ENCODE measurements at regions not wholly inside any gene's neighbourhood (a gene's known extent, or its start where the extent isn't known, plus 50 kb on each side); places are given as distances from the start of the nearest gene placed in this dataset.

- H3K4me3 ChIP-seq (ENCODE audit: low read depth, low read length): no peak overlapping the region
- TF ChIP-seq CTCF (conservative IDR thresholded peaks at IDR 0.05; ENCODE audit: low read depth, low read length): no peak
- DNase-seq (ENCODE audit: low read depth): no peak
Observed at GRCh38 chr10:78995987-78996791, 72.6 kb upstream of the ZMIZ1 start.

DNA sequence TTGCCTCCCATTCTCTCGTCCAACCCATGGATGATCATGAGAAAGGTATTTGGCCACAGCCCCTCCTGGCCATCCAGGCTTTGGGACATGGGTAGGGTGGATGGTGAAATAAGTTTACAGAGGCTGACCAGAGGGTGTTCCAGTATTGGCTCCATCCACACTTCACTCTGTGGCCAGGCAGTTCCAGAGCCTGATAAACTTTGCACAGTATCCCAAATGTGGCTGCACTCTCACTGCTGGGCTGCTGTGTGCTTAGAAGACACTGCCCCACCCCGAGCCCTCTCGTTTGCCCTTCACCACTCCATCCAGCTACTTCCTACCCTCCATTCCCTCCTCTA, 72.0 kb upstream of the ZMIZ1 start:
- no peak overlapping the region for H3K4me3 ChIP-seq (ENCODE audit: low read depth, low read length)
- no peak for DNase-seq (ENCODE audit: low read depth)
- TF ChIP-seq CTCF (conservative IDR thresholded peaks at IDR 0.05; ENCODE audit: low read depth, low read length): no peak

GRCh38 chr10:78997635-78998618, 70.8 kb upstream of the ZMIZ1 start:
- no peak for DNase-seq (ENCODE audit: low read depth)
- no peak for TF ChIP-seq CTCF (conservative IDR thresholded peaks at IDR 0.05; ENCODE audit: low read depth, low read length)
- H3K4me3 ChIP-seq (ENCODE audit: low read depth, low read length): no peak overlapping the region

DNA sequence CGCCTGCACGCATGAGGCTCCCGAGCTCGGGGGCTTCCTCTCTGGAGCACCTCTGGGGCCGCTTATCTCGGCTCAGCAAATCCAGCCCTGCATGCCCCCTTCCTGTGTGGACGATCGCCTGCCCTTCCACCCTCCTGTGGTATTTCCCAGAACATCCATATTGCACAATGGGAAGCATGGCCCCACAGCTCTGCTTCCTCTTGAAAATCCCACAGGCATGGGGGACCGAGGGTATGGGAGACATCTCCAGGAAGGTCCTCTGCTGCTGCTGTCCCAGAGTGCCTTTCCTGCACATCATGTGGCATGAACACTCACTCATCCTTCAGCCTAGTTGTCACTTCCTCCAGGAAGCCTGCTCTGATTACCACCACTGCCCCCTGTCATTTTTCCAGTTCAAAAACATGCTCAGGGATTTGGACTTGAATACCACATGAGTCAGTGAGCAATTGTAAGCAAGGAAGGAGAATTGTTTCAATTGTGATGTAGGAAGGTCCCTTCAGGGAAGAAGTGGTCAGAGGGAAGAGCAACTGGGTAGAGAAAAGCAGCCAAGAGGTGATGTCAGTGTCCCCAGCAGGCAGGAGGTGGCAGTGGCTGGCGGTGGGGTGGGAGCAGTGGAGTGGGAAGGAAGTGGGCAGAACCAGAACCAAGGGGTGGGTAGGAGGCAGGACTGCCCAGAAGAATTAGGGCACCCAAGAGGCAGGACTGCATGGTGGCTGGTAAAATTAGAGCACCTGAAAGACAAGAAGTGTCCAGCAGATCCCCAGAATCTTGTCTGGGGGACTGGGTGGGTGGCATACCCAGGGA, 67.5 kb upstream of the ZMIZ1 start:
- H3K4me3 ChIP-seq (ENCODE audit: low read depth, low read length): no peak overlapping the region
- no peak for TF ChIP-seq CTCF (conservative IDR thresholded peaks at IDR 0.05; ENCODE audit: low read depth, low read length)
- no peak for DNase-seq (ENCODE audit: low read depth)

- H3K4me3 ChIP-seq (ENCODE audit: low read depth, low read length): no peak overlapping the region
- no peak for DNase-seq (ENCODE audit: low read depth)
- no peak for TF ChIP-seq CTCF (conservative IDR thresholded peaks at IDR 0.05; ENCODE audit: low read depth, low read length)
Observed at GRCh38 chr10:79002336-79002735, 66.4 kb upstream of the ZMIZ1 start.

- H3K4me3 ChIP-seq (ENCODE audit: low read depth, low read length): no peak overlapping the region
- no peak for TF ChIP-seq CTCF (conservative IDR thresholded peaks at IDR 0.05; ENCODE audit: low read depth, low read length)
- DNase-seq (ENCODE audit: low read depth): no peak
Observed at GRCh38 chr10:79003183-79004100, 65.3 kb upstream of the ZMIZ1 start.

All from epithelial cell of proximal tubule (primary cell).